GM08714 (cell line): ENCODE measurements at regions not wholly inside any gene's neighbourhood (a gene's known extent, or its start where the extent isn't known, plus 50 kb on each side); places are given as distances from the start of the nearest gene placed in this dataset.
"Not testable (repeated sequence)": the region's sequence is repeated elsewhere in the genome, so short reads cannot be mapped to it uniquely, and the experiment has no call there.

Source experiments
- H3K4me3 ChIP-seq: fragments of 200-500 bp; sonication (Bioruptor generic); 2 replicates; pipeline ENCODE4 v1.5.1; 2014; ENCODE audit warnings: mild to moderate bottlenecking, low read length, inconsistent platforms
- ZNF274 ChIP-seq: IDR thresholded peaks from 2 replicates; pipeline ENCODE4 v1.6.1; 2012; ENCODE audit warnings: mild to moderate bottlenecking, low read depth, low read length

DNA sequence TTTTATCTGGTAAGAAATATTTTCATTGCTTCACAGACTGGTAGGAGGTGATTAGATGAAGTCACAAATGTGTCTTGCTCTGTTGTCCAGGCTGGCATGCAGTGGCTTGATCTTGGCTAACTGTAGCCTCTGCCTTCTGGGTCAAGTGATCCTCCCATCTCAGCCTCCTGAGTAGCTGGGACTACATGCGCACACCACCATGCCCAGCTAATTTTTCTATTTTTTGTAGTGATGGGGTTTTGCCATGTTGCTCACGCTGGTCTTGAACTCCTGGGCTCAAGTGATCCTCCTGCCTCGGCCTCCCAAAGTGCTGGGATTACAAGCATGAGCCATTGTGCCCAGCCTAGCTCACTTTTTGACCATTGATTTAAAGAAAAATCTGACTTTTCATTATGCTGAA, 257.9 kb downstream of the GOLGA6L6 start:
- not testable (repeated sequence) for H3K4me3 ChIP-seq

DNA sequence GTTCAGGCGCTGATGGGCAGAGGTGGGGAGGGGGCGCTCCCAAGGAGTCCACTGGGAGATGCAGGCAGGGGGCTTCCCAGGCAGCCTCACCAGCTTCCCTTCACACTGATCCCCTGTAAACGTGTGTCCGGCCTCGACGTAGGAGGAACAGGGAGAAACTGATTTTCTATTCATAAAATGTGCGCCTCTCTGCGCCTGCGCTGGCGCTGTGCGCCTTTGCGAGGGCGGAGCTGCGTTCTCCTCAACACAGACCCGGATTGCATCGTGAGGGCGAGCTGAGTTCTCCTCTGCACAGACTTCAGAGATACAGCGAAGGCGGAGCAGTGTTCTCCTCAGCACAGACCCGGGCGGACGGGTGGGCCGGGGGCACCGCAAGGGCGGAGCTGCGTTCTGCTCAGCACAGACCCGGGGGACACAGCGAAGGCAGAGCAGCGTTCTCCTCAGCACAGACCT, 259.1 kb downstream of the GOLGA6L6 start:
- H3K4me3 ChIP-seq, result not testable (repeated sequence)

DNA sequence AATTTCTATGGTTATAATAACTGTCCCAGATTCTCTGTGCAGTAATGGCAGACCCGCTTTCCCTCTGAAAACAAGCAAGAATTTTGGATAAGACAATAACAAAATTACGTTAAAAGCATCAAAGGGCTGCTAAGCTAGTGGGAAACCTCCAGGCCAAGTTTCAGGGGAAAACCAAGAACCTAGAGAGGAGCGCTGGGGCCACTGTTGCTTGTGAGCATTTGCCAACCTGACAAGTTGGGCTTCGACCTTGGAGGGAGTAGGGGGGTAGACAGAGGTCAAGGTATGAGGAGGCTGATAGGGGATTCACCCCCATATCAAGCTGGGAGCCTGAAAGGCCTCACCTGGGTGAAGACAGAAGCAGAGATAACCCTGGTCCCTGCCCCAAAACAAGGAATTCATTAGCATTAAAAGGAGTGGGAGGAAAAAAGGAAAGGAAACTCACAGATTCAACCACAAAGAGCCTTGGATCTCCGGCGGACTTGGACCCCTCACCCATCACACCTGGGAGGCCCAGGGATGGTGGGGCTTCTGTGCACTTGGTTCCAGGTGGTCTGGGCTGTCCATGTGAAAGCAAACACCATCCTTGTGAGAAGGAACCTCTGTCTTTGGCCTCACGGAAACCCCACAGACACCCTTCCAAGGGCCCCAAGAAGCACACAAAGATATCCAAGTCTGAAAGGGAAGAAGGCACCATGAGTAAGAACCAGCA, 259.9 kb downstream of the GOLGA6L6 start:
- H3K4me3 ChIP-seq, result not testable (repeated sequence)

DNA sequence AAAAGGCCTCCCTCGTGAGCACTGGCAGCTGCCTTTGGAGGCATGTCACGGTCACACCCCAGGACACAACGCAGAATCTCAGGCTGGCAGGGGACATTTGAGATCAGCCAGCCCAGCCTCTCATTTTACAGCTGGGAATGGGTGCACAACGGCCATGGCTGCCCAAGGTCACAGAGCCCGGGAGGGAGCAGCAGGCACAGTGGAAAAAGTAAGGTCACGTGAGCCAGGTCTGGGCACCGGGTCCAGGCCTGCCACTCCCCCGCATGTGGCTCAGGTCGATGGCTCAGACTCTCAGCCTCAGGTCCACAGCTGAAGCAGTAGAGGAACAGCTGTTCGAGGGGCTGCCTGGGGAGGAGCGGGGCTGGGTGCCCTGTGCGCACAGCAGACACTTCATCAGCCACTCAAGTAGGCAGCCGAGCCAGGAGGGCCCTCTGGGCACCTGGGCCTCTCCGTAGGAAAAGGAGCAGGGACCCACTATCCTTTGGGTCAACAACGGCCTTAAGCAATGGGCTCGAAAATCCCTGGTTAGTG, 260.6 kb downstream of the GOLGA6L6 start:
- TF ChIP-seq ZNF274, result no peak
- H3K4me3 ChIP-seq, result no peak overlapping the region

- H3K4me3 ChIP-seq, result not testable (repeated sequence)
Measured at GRCh38 chr15:20280141-20280932, 261.3 kb downstream of the GOLGA6L6 start.

DNA sequence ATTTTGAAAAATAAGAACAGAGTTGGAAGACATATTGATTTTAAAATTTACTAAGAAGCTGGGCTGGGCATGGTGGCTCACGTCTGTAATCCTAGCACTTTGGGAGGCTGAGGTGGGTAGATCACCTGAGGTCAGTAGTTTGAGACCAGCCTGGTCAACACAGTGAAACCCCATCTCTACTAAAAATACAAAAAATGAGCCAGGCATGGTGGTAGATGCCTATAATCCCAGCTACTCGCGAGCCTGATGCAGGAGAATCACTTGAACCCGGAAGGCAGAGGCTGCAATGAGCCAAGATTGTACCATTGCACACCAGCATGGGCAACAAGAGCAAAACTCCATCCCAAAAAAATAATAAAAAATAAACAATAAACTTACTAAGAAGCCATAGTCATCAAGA, 262.5 kb downstream of the GOLGA6L6 start:
- not testable (repeated sequence) for H3K4me3 ChIP-seq

DNA sequence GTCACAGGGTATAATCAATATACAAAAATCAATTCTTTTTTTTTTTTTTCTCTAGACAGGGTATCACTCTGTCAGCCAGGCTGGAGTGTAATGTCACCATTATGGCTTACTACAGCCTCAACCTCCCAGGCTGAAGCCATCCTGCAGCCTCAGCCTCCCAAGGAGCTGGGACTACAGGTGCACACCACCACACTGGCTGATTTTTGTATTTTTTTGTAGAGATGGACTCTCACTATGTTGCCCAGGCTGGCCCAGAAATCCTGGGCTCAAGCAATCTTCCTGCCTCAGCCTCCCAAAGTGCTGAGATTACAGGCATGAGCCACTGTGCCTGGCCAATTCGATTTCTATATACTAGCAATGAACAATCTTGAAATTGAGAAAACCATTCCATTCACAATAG, 263.2 kb downstream of the GOLGA6L6 start:
- H3K4me3 ChIP-seq, result not testable (repeated sequence)

DNA sequence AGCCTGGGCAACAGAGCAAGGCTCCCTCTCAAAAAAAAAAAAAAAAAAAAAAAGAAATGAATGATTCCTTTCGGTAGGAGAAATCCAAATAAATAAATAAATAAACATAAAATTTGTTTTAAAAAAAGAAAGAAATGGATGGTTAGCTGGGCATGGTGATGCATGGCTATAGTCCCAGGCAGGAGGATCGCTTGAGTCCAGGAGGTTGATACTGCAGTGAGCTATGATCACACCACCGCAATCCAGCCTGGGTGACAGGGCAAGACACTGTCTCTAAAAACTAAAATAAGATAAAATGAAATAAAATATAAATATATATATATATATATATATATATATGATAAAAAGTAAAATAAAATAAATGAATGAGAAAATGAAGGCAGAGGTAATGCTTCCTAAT, 264.1 kb downstream of the GOLGA6L6 start:
- H3K4me3 ChIP-seq, result not testable (repeated sequence)

DNA sequence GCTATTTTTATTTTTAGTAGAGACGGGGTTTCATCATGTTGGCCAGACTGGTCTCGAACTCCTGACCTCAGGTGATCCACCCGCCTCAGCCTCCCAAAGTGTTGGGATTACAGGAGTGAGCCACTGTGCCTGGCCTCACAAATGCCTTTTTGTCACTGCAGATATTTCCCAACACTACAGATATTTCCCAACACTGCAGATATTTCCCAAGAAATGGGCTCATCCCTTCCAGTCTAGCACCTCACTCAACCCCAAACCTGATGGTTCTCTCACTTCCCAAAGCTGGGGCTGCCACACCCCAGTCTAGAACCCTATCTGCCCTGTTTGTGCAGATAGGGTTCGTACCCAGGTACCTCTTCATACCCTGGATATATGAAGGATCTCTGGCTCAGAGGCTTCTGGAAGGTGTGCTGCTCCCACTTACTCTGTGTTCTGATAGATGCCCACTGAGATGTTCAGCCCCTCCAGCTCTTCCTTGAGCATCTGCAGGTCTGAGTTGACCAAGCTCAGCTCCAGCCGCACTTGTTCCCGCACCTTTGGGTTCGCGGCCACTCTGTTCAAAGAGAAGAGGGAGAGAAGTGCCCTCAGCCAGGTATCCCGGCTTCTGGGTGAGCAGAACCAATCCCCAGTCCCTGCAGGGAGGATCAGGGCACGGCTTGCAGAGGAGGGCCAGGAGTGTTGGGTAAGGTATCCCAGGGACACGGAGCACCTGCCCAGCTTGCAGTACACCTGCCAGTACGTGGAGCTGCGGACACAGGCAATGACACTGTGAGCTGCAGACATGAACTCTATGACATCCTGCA, 265.1 kb downstream of the GOLGA6L6 start:
- H3K4me3 ChIP-seq, result not testable (repeated sequence)

DNA sequence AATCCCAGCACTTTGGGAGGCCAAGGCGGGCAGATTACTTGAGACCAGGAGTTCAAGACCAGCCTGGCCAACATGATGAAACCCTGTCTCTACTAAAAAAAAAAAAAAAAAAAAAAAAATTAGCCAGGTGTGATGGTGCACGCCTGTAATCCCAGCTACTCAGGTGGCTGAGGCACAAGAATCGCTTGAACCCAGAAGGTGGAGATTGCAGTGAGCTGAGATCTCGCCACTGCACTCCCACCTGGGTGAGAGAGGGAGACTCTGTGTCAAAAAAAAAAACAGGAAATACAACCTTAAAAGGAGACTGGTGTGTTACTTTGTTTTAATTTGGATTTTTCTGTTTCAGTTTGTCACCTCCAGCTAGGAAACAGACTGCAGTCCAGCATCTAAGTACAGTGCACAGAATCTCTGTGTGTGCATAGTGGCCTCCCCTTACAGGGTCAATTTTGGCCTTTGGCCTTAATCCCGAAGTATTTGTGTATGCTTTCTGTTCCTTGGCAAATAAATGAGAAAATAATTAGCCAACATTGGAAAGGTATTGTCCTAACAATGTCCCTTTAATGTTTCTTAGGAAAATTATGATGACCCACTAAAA, 266.1 kb downstream of the GOLGA6L6 start:
- H3K4me3 ChIP-seq, result not testable (repeated sequence)

GRCh38 chr15:20272422-20273184, 269.0 kb downstream of the GOLGA6L6 start:
- H3K4me3 ChIP-seq, result no peak overlapping the region
- TF ChIP-seq ZNF274, result no peak

GRCh38 chr15:20271647-20272046, 270.0 kb downstream of the GOLGA6L6 start:
- TF ChIP-seq ZNF274, result no peak
- H3K4me3 ChIP-seq, result no peak overlapping the region

- H3K4me3 ChIP-seq, result not testable (repeated sequence)
Measured at GRCh38 chr15:20269956-20270355, 271.6 kb downstream of the GOLGA6L6 start.

DNA sequence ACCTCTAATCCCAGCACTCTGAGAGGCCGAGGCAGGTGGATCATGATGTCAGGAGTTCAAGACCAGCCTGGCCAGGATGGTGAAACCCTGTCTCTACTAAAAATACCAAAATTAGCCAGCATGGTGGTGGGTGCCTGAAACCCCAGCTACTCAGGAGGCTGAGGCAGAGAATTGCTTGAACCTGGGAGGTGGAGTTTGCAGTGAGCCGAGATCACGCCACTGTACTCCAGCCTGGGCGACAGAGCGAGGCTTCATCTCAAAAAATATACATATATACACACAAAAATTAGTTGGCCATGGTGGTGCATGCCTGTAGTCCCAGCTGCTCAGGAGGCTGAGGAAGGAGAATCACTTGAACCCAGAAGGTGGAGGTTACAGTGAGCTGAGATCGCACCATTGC, 273.6 kb downstream of the GOLGA6L6 start:
- H3K4me3 ChIP-seq, result not testable (repeated sequence)

GRCh38 chr15:20267051-20267730, 274.4 kb downstream of the GOLGA6L6 start:
- H3K4me3 ChIP-seq, result not testable (repeated sequence)

DNA sequence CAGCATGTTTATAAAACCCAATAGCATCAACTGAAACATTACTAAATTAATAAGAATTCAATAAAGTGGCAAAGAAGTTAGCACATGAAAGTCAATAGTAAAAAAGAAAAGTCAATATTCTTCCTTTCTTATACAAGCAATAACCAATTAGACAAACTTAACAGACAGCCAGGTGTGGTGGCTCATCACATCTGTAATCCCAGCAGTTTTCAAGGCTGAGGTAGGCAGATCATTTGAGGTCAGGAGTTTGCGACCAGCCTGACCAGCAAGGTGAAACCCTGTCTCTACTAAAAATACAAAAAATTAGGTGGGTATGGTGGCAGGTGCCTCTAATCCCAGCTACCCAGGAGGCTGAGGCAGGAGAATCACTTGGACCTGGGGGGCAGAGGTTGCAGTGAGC, 275.9 kb downstream of the GOLGA6L6 start:
- H3K4me3 ChIP-seq, result not testable (repeated sequence)

DNA sequence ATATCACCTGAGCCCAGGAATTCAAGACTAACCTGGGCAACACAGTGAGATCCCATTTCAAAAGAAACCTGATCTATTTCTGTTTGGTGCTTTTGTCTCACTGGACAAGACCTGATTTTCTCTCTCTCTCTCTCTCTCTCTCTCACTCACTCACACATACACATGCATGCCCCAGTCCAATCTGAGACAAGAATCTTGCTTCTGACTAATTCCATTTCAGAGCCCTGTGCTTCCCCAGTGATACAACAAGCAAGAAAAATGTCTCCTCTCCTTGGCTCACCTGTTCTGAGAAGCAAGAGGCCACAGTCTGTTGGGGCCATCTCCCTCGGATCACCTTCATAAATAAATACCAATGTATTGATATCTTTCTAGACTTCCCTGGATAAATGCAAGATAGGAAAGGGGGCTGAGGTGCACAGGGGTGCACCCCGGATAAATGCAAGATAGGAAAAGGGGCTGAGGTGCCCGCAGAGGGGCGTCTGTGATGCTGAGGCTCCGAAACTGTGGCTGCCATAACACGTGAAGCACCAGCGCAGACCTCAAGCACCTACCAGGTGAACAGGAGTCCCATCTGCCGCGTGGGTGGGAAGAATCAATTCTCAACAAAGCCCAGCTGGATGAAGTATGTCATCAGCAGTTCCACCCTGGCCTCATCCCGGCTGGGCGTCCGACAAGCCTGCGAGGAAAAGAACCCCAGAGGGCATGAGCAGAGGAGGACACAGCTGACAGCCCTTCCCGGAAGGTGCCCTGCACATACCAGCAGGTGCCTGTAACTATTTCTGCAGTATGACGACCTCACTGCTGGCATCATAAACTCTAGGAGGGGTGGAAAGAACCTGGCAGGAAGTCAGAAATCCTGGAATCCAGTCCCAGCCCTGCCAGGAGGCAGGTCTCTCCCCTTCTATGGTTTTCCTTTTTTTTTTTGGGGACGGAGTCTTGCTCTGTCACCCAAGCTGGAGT, 280.0 kb downstream of the GOLGA6L6 start:
- not testable (repeated sequence) for H3K4me3 ChIP-seq

- H3K4me3 ChIP-seq, result not testable (repeated sequence)
Measured at GRCh38 chr15:20260650-20261049, 280.9 kb downstream of the GOLGA6L6 start.
